OCI-LY1 (cell line): ENCODE measurements at regions not wholly inside any gene's neighbourhood (a gene's known extent, or its start where the extent isn't known, plus 50 kb on each side); places are given as distances from the start of the nearest gene placed in this dataset.

Source experiments
- H2AFZ ChIP-seq: fragments of 200-600 bp; sonication (generic), shearing (Covaris generic); 2 replicates; pipeline ENCODE4 v1.6.0; 2014; ENCODE audit warnings: antibody characterized with exemption, mild to moderate bottlenecking, low read length
- H3F3A ChIP-seq: fragments of 200-600 bp; sonication (generic), shearing (Covaris generic); 2 replicates; pipeline ENCODE4 v1.6.0; 2014; ENCODE audit warnings: mild to moderate bottlenecking, antibody characterized with exemption, low read length, moderate library complexity; ENCODE audit not compliant: insufficient read depth
- H3K27ac ChIP-seq: fragments of 200-600 bp; sonication (generic); 2 replicates; pipeline ENCODE4 v1.5.1; 2014; ENCODE audit warnings: low read length, mixed run types, mild to moderate bottlenecking, low read depth; ENCODE audit not compliant: poor library complexity, severe bottlenecking
- H3K27me3 ChIP-seq: fragments of 200-600 bp; sonication (generic); 2 replicates; pipeline ENCODE4 v1.6.0; 2014; ENCODE audit warnings: antibody characterized with exemption, mild to moderate bottlenecking, low read length, moderate library complexity; ENCODE audit not compliant: insufficient read depth
- H3K36me3 ChIP-seq: fragments of 200-600 bp; sonication (generic); 2 replicates; pipeline ENCODE4 v1.6.1; 2014; ENCODE audit warnings: mild to moderate bottlenecking, antibody characterized with exemption, low read length, moderate library complexity, mixed read lengths; ENCODE audit not compliant: insufficient read depth
- H3K4me1 ChIP-seq: fragments of 200-600 bp; sonication (generic); 2 replicates; pipeline ENCODE4 v1.5.1; 2014; ENCODE audit warnings: mild to moderate bottlenecking, low read length, moderate library complexity; ENCODE audit not compliant: insufficient read depth, severe bottlenecking
- H3K4me2 ChIP-seq: fragments of 200-600 bp; sonication (generic), shearing (Covaris generic); 2 replicates; pipeline ENCODE4 v1.6.1; 2014; ENCODE audit warnings: low read length
- H3K4me3 ChIP-seq: fragments of 200-600 bp; sonication (generic); 2 replicates; pipeline ENCODE4 v1.5.1; 2014; ENCODE audit warnings: low read length, low read depth, mild to moderate bottlenecking, mixed read lengths; ENCODE audit not compliant: poor library complexity, severe bottlenecking
- H3K79me2 ChIP-seq: fragments of 200-600 bp; shearing (Covaris generic); 2 replicates; pipeline ENCODE4 v1.6.1; 2016; ENCODE audit warnings: mixed run types, low read length, mixed read lengths; ENCODE audit not compliant: insufficient read depth
- H3K9ac ChIP-seq: fragments of 200-600 bp; sonication (generic), shearing (Covaris generic); 2 replicates; pipeline ENCODE4 v1.6.1; 2014; ENCODE audit warnings: mild to moderate bottlenecking, low read length, mixed read lengths
- H3K9me2 ChIP-seq: fragments of 200-600 bp; sonication (generic), shearing (Covaris generic); 2 replicates; pipeline ENCODE4 v1.6.1; 2014; ENCODE audit warnings: low read depth, mild to moderate bottlenecking, low read length, mixed read lengths
- H3K9me3 ChIP-seq: fragments of 200-600 bp; shearing (Covaris generic); 2 replicates; pipeline ENCODE4 v1.6.1; 2014; ENCODE audit warnings: low read length, mixed read lengths
- H4K20me1 ChIP-seq: fragments of 200-600 bp; sonication (generic), shearing (Covaris generic); 2 replicates; pipeline ENCODE4 v1.6.0; 2016; ENCODE audit warnings: mild to moderate bottlenecking, low read length; ENCODE audit not compliant: insufficient read depth
- CTCF ChIP-seq: fragments of 200-600 bp; sonication (generic), shearing (Covaris generic); IDR thresholded peaks from 2 replicates; pipeline ENCODE4 v1.5.1; 2017; ENCODE audit warnings: mild to moderate bottlenecking, antibody characterized with exemption, low read length, moderate library complexity, mixed read lengths
- EZH2 ChIP-seq: fragments of 200-600 bp; sonication (generic), shearing (Covaris generic); IDR thresholded peaks from 2 replicates; pipeline ENCODE4 v1.8.0; 2017; ENCODE audit warnings: borderline replicate concordance, mixed run types, mild to moderate bottlenecking, antibody characterized with exemption, low read length, moderate library complexity, mixed read lengths

GRCh38 chr6:50214937-50215336 is 165.2 kb upstream of the DEFB112 start:
- H2AFZ ChIP-seq: no peak overlapping the region
- H3K79me2 ChIP-seq: no peaks in the 10 kb centered on the region
- H3K36me3 ChIP-seq: no peaks in the 10 kb centered on the region
- H4K20me1 ChIP-seq: no peaks in the 10 kb centered on the region
- no peak for TF ChIP-seq CTCF
- TF ChIP-seq EZH2: no peak
- no peak overlapping the region for H3K27ac ChIP-seq
- H3K9ac ChIP-seq: no peak overlapping the region
- H3K9me3 ChIP-seq: no peaks in the 10 kb centered on the region
- no peak overlapping the region for H3K4me3 ChIP-seq
- no peak overlapping the region for H3K4me2 ChIP-seq
- H3K27me3 ChIP-seq: no peaks in the 10 kb centered on the region
- no peaks in the 10 kb centered on the region for H3K9me2 ChIP-seq
- no peaks in the 10 kb centered on the region for H3F3A ChIP-seq
- H3K4me1 ChIP-seq: no peaks in the 10 kb centered on the region

GRCh38 chr6:50217841-50218240 is 168.1 kb upstream of the DEFB112 start:
- Histone ChIP-seq H3K79me2 (no peaks in the 10 kb centered on the region), H3K4me3 (no peak overlapping the region), H4K20me1 (no peaks in the 10 kb centered on the region), H3K9me3 (no peaks in the 10 kb centered on the region), H3K4me1 (no peaks in the 10 kb centered on the region), H3K9ac (no peak overlapping the region), H3K27ac (no peak overlapping the region), H3F3A (no peaks in the 10 kb centered on the region), H3K9me2 (no peaks in the 10 kb centered on the region), H3K27me3 (no peaks in the 10 kb centered on the region), H3K4me2 (no peak overlapping the region), H3K36me3 (no peaks in the 10 kb centered on the region), H2AFZ (no peak overlapping the region)
- TF ChIP-seq CTCF (no peak), EZH2 (no peak)

GRCh38 chr6:50236164-50236563 is 186.4 kb upstream of the DEFB112 start:
- Histone ChIP-seq H4K20me1 (no peaks in the 10 kb centered on the region), H3K4me2 (no peak overlapping the region), H3K9ac (no peak overlapping the region), H3K4me1 (no peaks in the 10 kb centered on the region), H3K4me3 (no peak overlapping the region), H3F3A (no peaks in the 10 kb centered on the region), H3K27me3 (no peaks in the 10 kb centered on the region), H3K9me3 (no peaks in the 10 kb centered on the region), H3K79me2 (no peaks in the 10 kb centered on the region), H3K36me3 (no peaks in the 10 kb centered on the region), H3K9me2 (no peaks in the 10 kb centered on the region), H2AFZ (no peak overlapping the region), H3K27ac (no peak overlapping the region)
- TF ChIP-seq EZH2 (no peak), CTCF (no peak)
